GM23338 (cell line): ENCODE measurements at regions not wholly inside any gene's neighbourhood (a gene's known extent, or its start where the extent isn't known, plus 50 kb on each side); places are given as distances from the start of the nearest gene placed in this dataset.

Source experiments
- ATAC-seq: fragments of 200-7000 bp; cut with Tn5 transposase; 3 replicates; pipeline ENCODE4 v1.9.1; 2020
- DNase-seq: peaks from one replicate; pipeline ENCODE4 v3.0.0-alpha.2; 2015; ENCODE audit warnings: low spot score
- H2AFZ ChIP-seq: fragments of 200-600 bp; sonication (generic); 2 replicates; pipeline ENCODE4 v1.8.0; 2016; ENCODE audit warnings: antibody characterized with exemption, mild to moderate bottlenecking, moderate library complexity
- H3F3A ChIP-seq: fragments of 200-600 bp; sonication (generic); replicated peaks from 2 replicates; pipeline ENCODE4 v1.8.0; 2017; ENCODE audit warnings: antibody characterized with exemption, mixed run types, low read depth
- H3K27ac ChIP-seq: fragments of 200-600 bp; sonication (generic); 2 replicates; pipeline ENCODE4 v1.6.1; 2016; ENCODE audit warnings: low read depth
- H3K27me3 ChIP-seq: fragments of 200-600 bp; sonication (generic); 2 replicates; pipeline ENCODE4 v1.8.0; 2016; ENCODE audit warnings: mild to moderate bottlenecking, mixed run types, moderate library complexity; ENCODE audit not compliant: insufficient read depth
- H3K36me3 ChIP-seq: fragments of 200-600 bp; sonication (generic); 2 replicates; pipeline ENCODE4 v1.8.0; 2016; ENCODE audit warnings: mild to moderate bottlenecking; ENCODE audit not compliant: insufficient read depth
- H3K4me1 ChIP-seq: fragments of 200-600 bp; sonication (generic); 2 replicates; pipeline ENCODE4 v1.8.0; 2016; ENCODE audit warnings: mild to moderate bottlenecking, moderate library complexity; ENCODE audit not compliant: insufficient read depth
- H3K4me2 ChIP-seq: fragments of 200-600 bp; sonication (generic); 2 replicates; pipeline ENCODE4 v1.7.1; 2017; ENCODE audit warnings: mixed run types
- H3K4me3 ChIP-seq: fragments of 200-600 bp; sonication (generic); 2 replicates; pipeline ENCODE4 v1.6.1; 2016; ENCODE audit warnings: mixed run types
- H3K79me2 ChIP-seq: fragments of 200-600 bp; sonication (generic); replicated peaks from 2 replicates; pipeline ENCODE4 v1.8.0; 2017; ENCODE audit warnings: mild to moderate bottlenecking; ENCODE audit not compliant: insufficient read depth
- H3K9me2 ChIP-seq: fragments of 200-600 bp; sonication (generic); 2 replicates; pipeline ENCODE4 v1.8.0; 2017; ENCODE audit not compliant: insufficient read depth
- H4K20me1 ChIP-seq: fragments of 200-600 bp; sonication (generic); replicated peaks from 2 replicates; pipeline ENCODE4 v1.8.0; 2017; ENCODE audit warnings: mild to moderate bottlenecking; ENCODE audit not compliant: insufficient read depth
- H3K27ac Mint-ChIP-seq: 2 replicates; pipeline ENCODE4 v1.8.0; 2020; ENCODE audit warnings: inconsistent platforms, mild to moderate bottlenecking, moderate library complexity, mixed read lengths
- H3K27me3 Mint-ChIP-seq: 3 replicates; pipeline ENCODE4 v1.8.0; 2022; ENCODE audit warnings: low read depth, mild to moderate bottlenecking, moderate library complexity, mixed read lengths, inconsistent platforms; ENCODE audit not compliant: insufficient read depth, poor library complexity
- H3K36me3 Mint-ChIP-seq: 3 replicates; pipeline ENCODE4 v1.8.0; 2021; ENCODE audit warnings: low read depth, mild to moderate bottlenecking, inconsistent platforms, moderate library complexity, mixed read lengths
- H3K4me1 Mint-ChIP-seq: 3 replicates; pipeline ENCODE4 v1.8.0; 2020; ENCODE audit warnings: mild to moderate bottlenecking, inconsistent platforms, mixed read lengths
- H3K4me3 Mint-ChIP-seq: 3 replicates; pipeline ENCODE4 v1.8.0; 2021; ENCODE audit warnings: moderate library complexity, mild to moderate bottlenecking, inconsistent platforms, mixed read lengths
- H3K9me3 Mint-ChIP-seq: 3 replicates; pipeline ENCODE4 v1.8.0; 2020; ENCODE audit warnings: moderate library complexity, mild to moderate bottlenecking, inconsistent platforms, mixed read lengths
- CREB1 ChIP-seq: fragments of 250-450 bp; sonication (Bioruptor Pico); IDR thresholded peaks from 2 replicates; pipeline ENCODE4 v1.5.0; 2020; ENCODE audit warnings: low read depth, mild to moderate bottlenecking, moderate library complexity
- CTCF ChIP-seq, 2 experiments: fragments of 200-600 bp in 1 of 2; sonication (generic) in 1 of 2; conservative IDR thresholded peaks; 2 replicates each; pipeline versions ENCODE4 v1.5.1 to v1.6.1; 2016 to 2017; ENCODE audit warnings: antibody characterized with exemption in 2 of 2, low read depth in 2 of 2, mild to moderate bottlenecking in 2 of 2, moderate library complexity in 1 of 2
- ETS1 ChIP-seq: IDR thresholded peaks from 2 replicates; pipeline ENCODE4 v1.6.1; 2016; ENCODE audit warnings: antibody characterized with exemption
- EZH2 ChIP-seq: fragments of 200-600 bp; sonication (generic); IDR thresholded peaks from one replicate; pipeline ENCODE4 v1.8.0; 2017; ENCODE audit warnings: antibody characterized with exemption, mild to moderate bottlenecking, low read depth; ENCODE audit not compliant: unreplicated experiment
- EZH2phosphoT487 ChIP-seq: fragments of 200-600 bp; sonication (generic); IDR thresholded peaks from one replicate; pipeline ENCODE4 v1.8.1; 2018; ENCODE audit warnings: antibody characterized with exemption; ENCODE audit not compliant: unreplicated experiment
- JUNB ChIP-seq: IDR thresholded peaks from one replicate; pipeline ENCODE4 v1.6.1; 2016; ENCODE audit warnings: antibody characterized with exemption; ENCODE audit not compliant: unreplicated experiment
- NANOG ChIP-seq: IDR thresholded peaks from 2 replicates; pipeline ENCODE4 v1.6.1; 2016; ENCODE audit warnings: antibody characterized with exemption, borderline replicate concordance
- POLR2AphosphoS5 ChIP-seq: IDR thresholded peaks from 2 replicates; pipeline ENCODE4 v1.6.1; 2016; ENCODE audit warnings: antibody characterized with exemption, low read depth
- REST ChIP-seq: IDR thresholded peaks from one replicate; pipeline ENCODE4 v1.6.1; 2018; ENCODE audit warnings: antibody characterized with exemption; ENCODE audit not compliant: unreplicated experiment
- STAT1 ChIP-seq: IDR thresholded peaks from one replicate; pipeline ENCODE4 v1.6.1; 2016; ENCODE audit warnings: antibody characterized with exemption; ENCODE audit not compliant: unreplicated experiment
- ZNF114 ChIP-seq: fragments of 250-450 bp; sonication (Bioruptor Pico); IDR thresholded peaks from 2 replicates; pipeline ENCODE4 v1.5.0; 2020; ENCODE audit warnings: mild to moderate bottlenecking, moderate library complexity
- ZNF331 ChIP-seq: fragments of 250-450 bp; sonication (Bioruptor Pico); IDR thresholded peaks from 2 replicates; pipeline ENCODE4 v1.5.0; 2020; ENCODE audit warnings: low read depth, mild to moderate bottlenecking, moderate library complexity
- ZNF462 ChIP-seq: fragments of 250-450 bp; sonication (Bioruptor Pico); IDR thresholded peaks from 2 replicates; pipeline ENCODE4 v1.5.0; 2020; ENCODE audit warnings: mild to moderate bottlenecking, moderate library complexity

- Histone ChIP-seq H3K4me1 (peaks cover 11% of the 10 kb centered on the region), H3K36me3 (no peaks in the 10 kb centered on the region), H3K27ac (no peak overlapping the region), H3K4me2 (no peak overlapping the region), H3K9me2 (no peaks in the 10 kb centered on the region), H3K27me3 (no peaks in the 10 kb centered on the region), H4K20me1 (no peaks in the 10 kb centered on the region), H3K79me2 (no peaks in the 10 kb centered on the region), H2AFZ (no peak overlapping the region; the same call in 1 of the 2 replicates), H3F3A (no peaks in the 10 kb centered on the region), H3K4me3 (no peak overlapping the region)
- H3K4me1 Mint-ChIP-seq: peaks cover 32% of the 10 kb centered on the region
- H3K9me3 Mint-ChIP-seq: peaks cover 5% of the 10 kb centered on the region; the same call in 2 of the 3 replicates
- H3K4me3 Mint-ChIP-seq: no peak overlapping the region
- H3K27me3 Mint-ChIP-seq: peaks cover 2% of the 10 kb centered on the region
- ATAC-seq (peak; percentile 26; the same call in 1 of the 3 replicates), DNase-seq (no peak)
- TF ChIP-seq EZH2phosphoT487 (no peak), REST (no peak), ETS1 (no peak), ZNF114 (CRISPR knock-in tag) (no peak), POLR2AphosphoS5 (no peak), EZH2 (no peak), CREB1 (CRISPR knock-in tag) (no peak), ZNF331 (CRISPR knock-in tag) (no peak), ZNF462 (CRISPR knock-in tag) (no peak), JUNB (no peak), STAT1 (no peak), CTCF (conservative IDR thresholded peaks at IDR 0.05; ENCODE audit: low read depth in 2 of 2) (no peak), NANOG (no peak)
- peak overlapping the region; percentile 68; the same call in 1 of the 2 replicates for H3K27ac Mint-ChIP-seq
- no peaks in the 10 kb centered on the region for H3K36me3 Mint-ChIP-seq
Measured at GRCh38 chr5:126188804-126189203, 234.4 kb upstream of the GRAMD2B start.
